Spleen (tissue), 11 donors: ENCODE measurements at regions not wholly inside any gene's neighbourhood (a gene's known extent, or its start where the extent isn't known, plus 50 kb on each side); places are given as distances from the start of the nearest gene placed in this dataset.

Experiments
- DNase-seq: peaks from one replicate; pipeline ENCODE4 v3.0.0-alpha.2; 2020
- H3K27ac ChIP-seq, 8 donors: fragments of 200-600 bp; sonication (generic) in 7 of 8; 1 replicate in 4 of 8; 2 replicates in 4 of 8; pipeline versions ENCODE4 v1.5.0 to v1.8.0; 2016 to 2021; ENCODE audit warnings: inconsistent platforms in 4 of 8, mild to moderate bottlenecking in 4 of 8, moderate library complexity in 1 of 8
- H3K27me3 ChIP-seq, 7 donors: fragments of 200-600 bp; sonication (generic) in 6 of 7; replicated peaks in 1 of 7; 1 replicate in 4 of 7; 2 replicates in 3 of 7; pipeline versions ENCODE4 v1.5.0 to v1.8.0; 2016 to 2021; ENCODE audit warnings: inconsistent platforms in 3 of 7, mild to moderate bottlenecking in 1 of 7
- H3K36me3 ChIP-seq, 6 donors: fragments of 200-600 bp; sonication (generic) in 5 of 6; 1 replicate in 4 of 6; 2 replicates in 2 of 6; pipeline versions ENCODE4 v1.5.0 to v1.8.0; 2016 to 2021; ENCODE audit warnings: inconsistent platforms in 2 of 6
- H3K4me1 ChIP-seq, 6 donors: fragments of 200-600 bp; sonication (generic) in 5 of 6; 1 replicate in 3 of 6; 2 replicates in 3 of 6; pipeline versions ENCODE4 v1.5.0 to v1.8.0; 2016 to 2021; ENCODE audit warnings: inconsistent platforms in 3 of 6
- H3K4me3 ChIP-seq, 8 donors: fragments of 200-600 bp; sonication (generic) in 7 of 8; 1 replicate in 4 of 8; 2 replicates in 4 of 8; pipeline versions ENCODE4 v1.5.0 to v1.8.0; 2016 to 2021; ENCODE audit warnings: inconsistent platforms in 4 of 8, mild to moderate bottlenecking in 4 of 8, moderate library complexity in 2 of 8
- H3K9me3 ChIP-seq, 8 donors: fragments of 200-600 bp; sonication (generic) in 7 of 8; 1 replicate in 4 of 8; 2 replicates in 4 of 8; pipeline versions ENCODE4 v1.5.0 to v1.8.0; 2016 to 2021; ENCODE audit warnings: inconsistent platforms in 4 of 8
- POLR2A ChIP-seq, 3 donors: fragments of 450-650 bp; IDR thresholded peaks; one replicate each; pipeline ENCODE4 v1.5.1; 2017; ENCODE audit warnings: antibody characterized with exemption in 3 of 3, mild to moderate bottlenecking in 1 of 3
- POLR2AphosphoS5 ChIP-seq, 3 donors: sonication (generic); formaldehyde crosslinking; IDR thresholded peaks; one replicate each; pipeline ENCODE4 v1.5.1; 2017; ENCODE audit warnings: antibody characterized with exemption in 3 of 3
- WGBS, 5 donors: extraction: QIAGEN DNeasy Blood & Tissue Kit in 3 of 5; methylation state at CpG; one replicate each; pipeline versions ENCODE4 v1.1.5 to v1.1.7; 2013 to 2018; 5-methylcytosine and 5-hydroxymethylcytosine counted together
- intact Hi-C: fragments of 100-400 bp; cut with DNase I; formaldehyde crosslinking; loops from one replicate; pipeline ENCODE4 v1.15.0; 2023; ENCODE audit warnings: low total_unique reads
- TF ChIP-seq, protein P1 (sequence below), 11 experiments: fragments of 200-600 bp in 7 of 11; fragments of 450-650 bp in 4 of 11; sonication (generic) in 4 of 11; IDR thresholded peaks in 8 of 11; conservative IDR thresholded peaks in 3 of 11; 1 replicate in 7 of 11; 2 replicates in 4 of 11; pipeline versions ENCODE4 v1.4.0 to v1.8.0; 2016 to 2021; ENCODE audit warnings: antibody characterized with exemption in 11 of 11, inconsistent platforms in 4 of 11, mild to moderate bottlenecking in 1 of 11
- donor health status: healthy with polysubstance abuse.
- donor health status: DM: no; HTN: no; CAD: no; lungs with moderate emphysema.
- donor health status: DM: no; HTN: no; CAD: no.
- donor health status: Bipolar disorder and iron deficiency.
- donor health status: healthy.
- donor health status: DM: no; HTN: no; CAD: no.
- donor health status: DM: yes; HTN: yes; CAD: no.

DNA sequence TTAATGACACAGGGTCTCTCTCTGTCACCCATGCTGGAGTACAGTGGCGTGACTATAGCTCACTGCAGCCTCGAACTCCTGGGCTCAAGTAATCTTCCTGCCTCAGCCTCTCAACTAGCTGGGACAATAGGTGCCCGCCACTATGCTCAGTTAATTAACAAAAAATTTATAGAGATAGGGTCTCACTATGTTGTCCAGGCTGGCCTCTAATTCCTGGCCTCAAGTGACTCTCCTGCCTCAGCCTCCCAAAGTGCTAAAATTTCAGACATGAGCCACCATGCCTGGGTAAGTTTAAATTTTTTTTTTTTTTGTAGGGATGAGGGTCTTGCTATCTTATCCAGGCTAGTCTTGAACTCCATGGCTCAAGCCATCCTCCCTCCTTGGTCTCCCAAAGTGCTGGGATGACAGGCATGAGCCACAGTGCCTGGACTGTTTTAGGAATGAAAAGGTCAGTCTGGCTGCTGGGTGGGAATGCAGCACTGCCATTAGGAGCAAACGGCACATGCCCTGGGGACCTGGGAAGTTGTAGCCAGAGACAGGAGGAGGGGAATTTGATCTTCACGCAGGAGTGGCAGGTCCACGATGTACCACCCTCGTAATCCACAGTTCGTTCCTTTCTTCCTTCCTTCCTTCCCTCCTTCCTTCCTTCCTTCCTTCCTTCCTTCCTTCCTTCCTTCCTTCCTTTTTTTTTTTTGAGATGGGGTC is 106.7 kb downstream of the HAPSTR1 start:
- WGBS, 5 donors = 50 to 66% (median 60%) methylated on average over 8 of the region's 8 CpGs
- H3K27me3 ChIP-seq = peaks cover 0 to 12% (median 0%) of the 10 kb centered on the region in 7 donors
- H3K36me3 ChIP-seq = no peaks in the 10 kb centered on the region
- H3K27ac ChIP-seq = no peak overlapping the region
- TF ChIP-seq POLR2AphosphoS5 (IDR thresholded peaks at IDR 0.05) (no peak), POLR2A (IDR thresholded peaks at IDR 0.05) (no peak)
- TF ChIP-seq, protein P1, sequence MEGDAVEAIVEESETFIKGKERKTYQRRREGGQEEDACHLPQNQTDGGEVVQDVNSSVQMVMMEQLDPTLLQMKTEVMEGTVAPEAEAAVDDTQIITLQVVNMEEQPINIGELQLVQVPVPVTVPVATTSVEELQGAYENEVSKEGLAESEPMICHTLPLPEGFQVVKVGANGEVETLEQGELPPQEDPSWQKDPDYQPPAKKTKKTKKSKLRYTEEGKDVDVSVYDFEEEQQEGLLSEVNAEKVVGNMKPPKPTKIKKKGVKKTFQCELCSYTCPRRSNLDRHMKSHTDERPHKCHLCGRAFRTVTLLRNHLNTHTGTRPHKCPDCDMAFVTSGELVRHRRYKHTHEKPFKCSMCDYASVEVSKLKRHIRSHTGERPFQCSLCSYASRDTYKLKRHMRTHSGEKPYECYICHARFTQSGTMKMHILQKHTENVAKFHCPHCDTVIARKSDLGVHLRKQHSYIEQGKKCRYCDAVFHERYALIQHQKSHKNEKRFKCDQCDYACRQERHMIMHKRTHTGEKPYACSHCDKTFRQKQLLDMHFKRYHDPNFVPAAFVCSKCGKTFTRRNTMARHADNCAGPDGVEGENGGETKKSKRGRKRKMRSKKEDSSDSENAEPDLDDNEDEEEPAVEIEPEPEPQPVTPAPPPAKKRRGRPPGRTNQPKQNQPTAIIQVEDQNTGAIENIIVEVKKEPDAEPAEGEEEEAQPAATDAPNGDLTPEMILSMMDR (IDR thresholded peaks at IDR 0.05 in 8 of 11, conservative IDR thresholded peaks at IDR 0.05 in 3 of 11) = no peak
- no peaks in the 10 kb centered on the region for H3K9me3 ChIP-seq
- H3K4me1 ChIP-seq = no peaks in the 10 kb centered on the region
- intact Hi-C loops = no loop called here
- DNase-seq = no peak
- H3K4me3 ChIP-seq = no peak overlapping the region

DNA sequence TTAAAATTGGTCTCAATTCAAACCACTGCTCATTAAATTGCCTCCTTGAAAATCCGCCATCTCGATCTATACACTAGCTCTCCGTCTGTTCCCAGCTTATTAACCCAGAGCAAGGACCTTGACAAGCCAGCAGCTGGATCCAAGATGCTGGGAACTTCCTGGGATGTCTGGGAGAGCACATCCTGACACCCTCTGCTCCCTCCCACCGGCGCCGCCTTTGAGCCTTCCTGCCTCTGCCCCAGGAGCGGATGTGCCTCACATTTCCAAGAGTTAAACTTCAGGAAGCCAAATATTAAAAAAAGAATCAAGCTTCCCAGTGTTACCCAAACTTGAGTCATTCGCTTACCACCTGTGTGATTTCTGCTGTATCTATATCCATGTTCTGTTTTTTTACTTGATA is 107.9 kb downstream of the HAPSTR1 start:
- no peaks in the 10 kb centered on the region for H3K4me1 ChIP-seq
- TF ChIP-seq POLR2A (IDR thresholded peaks at IDR 0.05) (no peak), POLR2AphosphoS5 (IDR thresholded peaks at IDR 0.05) (no peak)
- TF ChIP-seq, protein P1 (IDR thresholded peaks at IDR 0.05 in 8 of 11, conservative IDR thresholded peaks at IDR 0.05 in 3 of 11) = no peak
- DNase-seq = no peak
- H3K9me3 ChIP-seq = peaks cover 0 to 7% (median 0%) of the 10 kb centered on the region in 8 donors
- no peak overlapping the region for H3K27ac ChIP-seq
- peaks cover 0 to 12% (median 0%) of the 10 kb centered on the region in 7 donors for H3K27me3 ChIP-seq
- no peak overlapping the region for H3K4me3 ChIP-seq
- no peaks in the 10 kb centered on the region for H3K36me3 ChIP-seq
- intact Hi-C loops = no loop called here
- 45 to 72% (median 53%) methylated on average over 8 of the region's 8 CpGs for WGBS, 5 donors

DNA sequence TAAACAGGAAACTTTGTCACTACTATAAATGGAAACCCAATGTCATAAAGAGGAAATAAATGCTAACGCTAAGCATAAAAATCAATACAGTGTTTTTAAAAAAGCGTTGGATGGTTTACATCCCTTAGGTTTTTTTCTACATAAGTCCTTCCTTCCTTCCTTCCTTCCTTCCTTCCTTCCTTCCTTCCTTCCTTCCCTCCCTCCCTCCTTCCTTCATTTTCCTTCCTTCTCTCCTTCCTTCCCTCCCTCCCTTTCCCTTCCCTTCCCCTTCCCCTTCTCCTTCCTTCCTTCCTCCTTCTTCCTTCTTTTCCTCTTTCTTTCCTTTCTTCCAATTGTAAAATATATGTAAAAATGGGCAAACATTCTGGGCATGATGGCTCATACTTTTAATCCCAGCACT is 108.3 kb downstream of the HAPSTR1 start:
- peaks cover 0 to 7% (median 0%) of the 10 kb centered on the region in 7 donors for H3K27me3 ChIP-seq
- no peak overlapping the region for H3K4me3 ChIP-seq
- TF ChIP-seq POLR2AphosphoS5 (IDR thresholded peaks at IDR 0.05) (no peak), POLR2A (IDR thresholded peaks at IDR 0.05) (no peak)
- TF ChIP-seq, protein P1 (IDR thresholded peaks at IDR 0.05 in 8 of 11, conservative IDR thresholded peaks at IDR 0.05 in 3 of 11) = no peak
- intact Hi-C loops = no loop called here
- 48 to 70% (median 65%) methylated on average over 2 of the region's 2 CpGs for WGBS, 5 donors
- no peaks in the 10 kb centered on the region for H3K36me3 ChIP-seq
- DNase-seq = no peak
- no peaks in the 10 kb centered on the region for H3K4me1 ChIP-seq
- peaks cover 0 to 7% (median 0%) of the 10 kb centered on the region in 8 donors for H3K9me3 ChIP-seq
- no peak overlapping the region for H3K27ac ChIP-seq

DNA sequence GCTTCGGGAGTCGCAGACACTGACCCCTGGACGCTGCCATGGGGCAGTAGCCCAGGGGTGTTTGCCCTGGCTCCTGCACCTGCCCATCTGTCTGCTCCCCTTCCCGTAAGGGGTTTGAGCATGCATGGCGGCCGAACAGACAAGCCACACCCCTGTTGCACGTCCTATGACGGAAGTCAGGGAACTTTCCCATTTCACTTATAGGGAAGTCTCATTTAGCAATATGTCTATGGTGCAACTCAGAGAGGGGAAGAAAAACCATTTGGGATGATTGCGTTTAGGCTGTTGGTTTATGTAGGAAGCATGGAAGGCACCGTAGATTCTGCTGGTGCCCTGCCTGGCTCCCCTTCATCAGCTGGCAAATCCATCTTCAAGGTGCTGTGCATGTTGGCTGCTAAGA is 112.5 kb downstream of the HAPSTR1 start:
- no peak overlapping the region for H3K4me3 ChIP-seq
- no peak overlapping the region for H3K27ac ChIP-seq
- no peaks in the 10 kb centered on the region for H3K36me3 ChIP-seq
- no peak for DNase-seq
- no peaks in the 10 kb centered on the region for H3K4me1 ChIP-seq
- TF ChIP-seq, protein P1 (IDR thresholded peaks at IDR 0.05 in 8 of 11, conservative IDR thresholded peaks at IDR 0.05 in 3 of 11) = no peak
- no peak for TF ChIP-seq POLR2AphosphoS5 (IDR thresholded peaks at IDR 0.05)
- TF ChIP-seq POLR2A (IDR thresholded peaks at IDR 0.05) = no peak
- H3K27me3 ChIP-seq = peaks cover 0 to 11% (median 0%) of the 10 kb centered on the region in 7 donors
- intact Hi-C loops = no loop called here
- 69 to 92% (median 86%) methylated on average over 10 of the region's 10 CpGs for whole genome bisulfite sequencing, 5 donors
- peaks cover 0 to 7% (median 0%) of the 10 kb centered on the region in 8 donors for H3K9me3 ChIP-seq
